Calu3 (cell line): ENCODE measurements at regions not wholly inside any gene's neighbourhood (a gene's known extent, or its start where the extent isn't known, plus 50 kb on each side); places are given as distances from the start of the nearest gene placed in this dataset.

Source experiments
- BruUV-seq: library from RNA; stranded (reverse); fragments of 400-500 nt; replicated peaks from 2 replicates; lab custom pipeline; 2021; lab: Mats Ljungman, UMichigan
- CTCF ChIA-PET: fragments of 300-600 bp; sonication (Branson Sonifier 250); formaldehyde crosslinking; loops from one replicate; lab custom pipeline; 2022; ENCODE audit warnings: antibody characterized with exemption; lab: Charles Lee
- DNase-seq: peaks from one replicate; pipeline ENCODE4 v3.0.0; 2022
- H3K27ac Mint-ChIP-seq: one replicate; pipeline ENCODE4 v1.8.0; 2022; ENCODE audit warnings: mixed read lengths; ENCODE audit not compliant: unreplicated experiment
- H3K27me3 Mint-ChIP-seq: one replicate; pipeline ENCODE4 v1.8.0; 2022; ENCODE audit warnings: mixed read lengths; ENCODE audit not compliant: unreplicated experiment
- H3K36me3 Mint-ChIP-seq: one replicate; pipeline ENCODE4 v1.8.0; 2022; ENCODE audit warnings: mild to moderate bottlenecking, moderate library complexity, mixed read lengths; ENCODE audit not compliant: insufficient read depth, unreplicated experiment
- H3K4me1 Mint-ChIP-seq: one replicate; pipeline ENCODE4 v1.8.0; 2022; ENCODE audit warnings: mild to moderate bottlenecking, low read depth, mixed read lengths; ENCODE audit not compliant: unreplicated experiment
- H3K4me3 Mint-ChIP-seq: one replicate; pipeline ENCODE4 v1.8.0; 2022; ENCODE audit warnings: mild to moderate bottlenecking, low read depth, moderate library complexity, mixed read lengths; ENCODE audit not compliant: unreplicated experiment
- H3K9me3 Mint-ChIP-seq: one replicate; pipeline ENCODE4 v1.8.0; 2022; ENCODE audit warnings: low read depth, mixed read lengths; ENCODE audit not compliant: unreplicated experiment
- intact Hi-C: fragments of 100-400 bp; cut with micrococcal nuclease; formaldehyde crosslinking; loops from one replicate; pipeline ENCODE4 v1.10.0; 2022; ENCODE audit not compliant: unreplicated experiment
- TF ChIP-seq, protein P1 (sequence below): fragments of 200-600 bp; IDR thresholded peaks from one replicate; pipeline ENCODE4 v1.8.0; 2022; ENCODE audit warnings: antibody characterized with exemption; ENCODE audit not compliant: unreplicated experiment

GRCh38 chr2:122478771-122479170 is 723.3 kb downstream of the TSN start:
- H3K4me3 Mint-ChIP-seq = no peak overlapping the region
- H3K27ac Mint-ChIP-seq = no peak overlapping the region
- no peaks in the 10 kb centered on the region for H3K4me1 Mint-ChIP-seq
- no TSS peak for BruUV-seq
- TF ChIP-seq, protein P1, sequence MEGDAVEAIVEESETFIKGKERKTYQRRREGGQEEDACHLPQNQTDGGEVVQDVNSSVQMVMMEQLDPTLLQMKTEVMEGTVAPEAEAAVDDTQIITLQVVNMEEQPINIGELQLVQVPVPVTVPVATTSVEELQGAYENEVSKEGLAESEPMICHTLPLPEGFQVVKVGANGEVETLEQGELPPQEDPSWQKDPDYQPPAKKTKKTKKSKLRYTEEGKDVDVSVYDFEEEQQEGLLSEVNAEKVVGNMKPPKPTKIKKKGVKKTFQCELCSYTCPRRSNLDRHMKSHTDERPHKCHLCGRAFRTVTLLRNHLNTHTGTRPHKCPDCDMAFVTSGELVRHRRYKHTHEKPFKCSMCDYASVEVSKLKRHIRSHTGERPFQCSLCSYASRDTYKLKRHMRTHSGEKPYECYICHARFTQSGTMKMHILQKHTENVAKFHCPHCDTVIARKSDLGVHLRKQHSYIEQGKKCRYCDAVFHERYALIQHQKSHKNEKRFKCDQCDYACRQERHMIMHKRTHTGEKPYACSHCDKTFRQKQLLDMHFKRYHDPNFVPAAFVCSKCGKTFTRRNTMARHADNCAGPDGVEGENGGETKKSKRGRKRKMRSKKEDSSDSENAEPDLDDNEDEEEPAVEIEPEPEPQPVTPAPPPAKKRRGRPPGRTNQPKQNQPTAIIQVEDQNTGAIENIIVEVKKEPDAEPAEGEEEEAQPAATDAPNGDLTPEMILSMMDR = no peak
- H3K36me3 Mint-ChIP-seq = no peaks in the 10 kb centered on the region
- DNase-seq = no peak
- peaks cover 22% of the 10 kb centered on the region for H3K27me3 Mint-ChIP-seq
- intact Hi-C loops = no loop called here
- CTCF ChIA-PET = no interaction called here
- H3K9me3 Mint-ChIP-seq = peaks cover 3% of the 10 kb centered on the region

GRCh38 chr2:122480501-122481243 is 725.2 kb downstream of the TSN start:
- H3K4me3 Mint-ChIP-seq = no peak overlapping the region

DNA sequence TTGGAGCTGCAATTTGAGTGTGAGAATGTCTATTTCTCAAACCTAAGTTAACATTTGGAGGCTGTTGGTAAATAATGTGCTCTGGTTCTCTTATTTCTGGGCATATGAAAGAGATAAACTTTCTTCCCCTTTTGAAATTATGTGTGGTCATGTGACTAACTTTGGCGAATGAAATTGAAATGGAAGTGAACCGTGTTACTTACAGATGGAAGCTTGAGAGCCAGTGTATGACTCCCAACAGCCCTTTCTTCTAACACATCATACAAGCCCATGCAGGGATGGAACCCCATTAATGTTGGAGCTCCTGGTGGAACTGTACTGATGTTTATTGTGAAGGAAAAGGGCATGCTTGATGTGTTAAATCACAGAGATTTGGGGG is 725.8 kb downstream of the TSN start:
- H3K4me3 Mint-ChIP-seq = no peak overlapping the region
- TF ChIP-seq, protein P1 = no peak
- H3K9me3 Mint-ChIP-seq = peaks cover 3% of the 10 kb centered on the region
- BruUV-seq = no TSS peak
- CTCF ChIA-PET = no interaction called here
- H3K36me3 Mint-ChIP-seq = no peaks in the 10 kb centered on the region
- peaks cover 22% of the 10 kb centered on the region for H3K27me3 Mint-ChIP-seq
- intact Hi-C loops = no loop called here
- no peak overlapping the region for H3K27ac Mint-ChIP-seq
- no peaks in the 10 kb centered on the region for H3K4me1 Mint-ChIP-seq
- DNase-seq = no peak

More at GRCh38 chr2:122480501-122481243, 725.2 kb downstream of the TSN start:
- Mint-ChIP-seq H3K27ac (no peak overlapping the region), H3K27me3 (peaks cover 22% of the 10 kb centered on the region), H3K36me3 (no peaks in the 10 kb centered on the region), H3K9me3 (peaks cover 3% of the 10 kb centered on the region), H3K4me1 (no peaks in the 10 kb centered on the region)
- no TSS peak for BruUV-seq
- intact Hi-C loops = no loop called here
- CTCF ChIA-PET = no interaction called here
- no peak for DNase-seq
- TF ChIP-seq, protein P1 = no peak

- no peak overlapping the region for H3K27ac Mint-ChIP-seq
- CTCF ChIA-PET = no interaction called here
- no peaks in the 10 kb centered on the region for H3K36me3 Mint-ChIP-seq
- H3K27me3 Mint-ChIP-seq = peaks cover 22% of the 10 kb centered on the region
- H3K4me1 Mint-ChIP-seq = no peaks in the 10 kb centered on the region
- peaks cover 3% of the 10 kb centered on the region for H3K9me3 Mint-ChIP-seq
- no peak for DNase-seq
- no TSS peak for BruUV-seq
- TF ChIP-seq, protein P1 = no peak
- intact Hi-C loops = no loop called here
- H3K4me3 Mint-ChIP-seq = no peak overlapping the region
These were observed 726.3 kb downstream of the TSN start for GRCh38 chr2:122481717-122482116.
